Breast epithelium (tissue), 4 donors: ENCODE measurements at regions not wholly inside any gene's neighbourhood (a gene's known extent, or its start where the extent isn't known, plus 50 kb on each side); places are given as distances from the start of the nearest gene placed in this dataset.

Source experiments
- DNase-seq, 2 donors: peaks; one replicate each; pipeline ENCODE4 v3.0.0-alpha.2; 2019; ENCODE audit warnings: low spot score in 2 of 2
- H3K27ac ChIP-seq, 2 donors: fragments of 200-600 bp; sonication (generic) in 1 of 2; one replicate each; pipeline ENCODE4 v1.5.1; 2016 to 2019; ENCODE audit warnings: mild to moderate bottlenecking in 1 of 2
- H3K27me3 ChIP-seq, 2 donors: fragments of 200-600 bp; sonication (generic) in 1 of 2; one replicate each; pipeline versions ENCODE4 v1.5.1 to v1.6.0; 2017 to 2019; ENCODE audit warnings: control low read depth in 1 of 2, mild to moderate bottlenecking in 1 of 2
- H3K36me3 ChIP-seq: fragments of 200-600 bp; one replicate; pipeline ENCODE4 v1.5.1; 2019
- H3K4me1 ChIP-seq, 2 donors: fragments of 200-600 bp; sonication (generic); one replicate each; pipeline ENCODE4 v1.5.1; 2016 to 2019; ENCODE audit warnings: control low read depth in 1 of 2
- H3K4me3 ChIP-seq, 3 donors: fragments of 200-600 bp; sonication (generic); 1 replicate in 2 of 3; 2 replicates in 1 of 3; pipeline ENCODE4 v1.5.1; 2016 to 2019; ENCODE audit warnings: mild to moderate bottlenecking in 3 of 3, moderate library complexity in 2 of 3
- H3K9me3 ChIP-seq, 2 donors: fragments of 200-600 bp; sonication (generic) in 1 of 2; one replicate each; pipeline ENCODE4 v1.5.1; 2016 to 2019; ENCODE audit warnings: control low read depth in 1 of 2
- CTCF ChIP-seq, 3 donors: fragments of 450-650 bp; IDR thresholded peaks; one replicate each; pipeline ENCODE4 v1.5.1; 2016 to 2017; ENCODE audit warnings: antibody characterized with exemption in 3 of 3, mild to moderate bottlenecking in 3 of 3, moderate library complexity in 3 of 3
- POLR2A ChIP-seq: fragments of 450-650 bp; IDR thresholded peaks from one replicate; pipeline ENCODE4 v1.6.1; 2016; ENCODE audit warnings: antibody characterized with exemption, mild to moderate bottlenecking, moderate library complexity
- POLR2AphosphoS5 ChIP-seq, 3 donors: sonication (generic); formaldehyde crosslinking; IDR thresholded peaks; one replicate each; pipeline ENCODE4 v1.6.1; 2017; ENCODE audit warnings: antibody characterized with exemption in 3 of 3
- intact Hi-C: fragments of 100-400 bp; cut with DNase I; formaldehyde crosslinking; loops from one replicate; pipeline ENCODE4 v1.15.1; 2023; ENCODE audit warnings: low total_unique reads

- no peak for DNase-seq
- Histone ChIP-seq H3K36me3 (no peaks in the 10 kb centered on the region), H3K4me1 (no peaks in the 10 kb centered on the region), H3K4me3 (no peak overlapping the region), H3K27ac (no peak overlapping the region), H3K27me3 (no peaks in the 10 kb centered on the region), H3K9me3 (peaks cover 0 to 18% of the 10 kb centered on the region in 2 donors)
- intact Hi-C loops: no loop called here
- TF ChIP-seq POLR2A (no peak), POLR2AphosphoS5 (IDR thresholded peaks at IDR 0.05) (no peak), CTCF (IDR thresholded peaks at IDR 0.05) (no peak)
These were observed 86.7 kb upstream of the RBMS3 start for GRCh38 chr3:29194139-29194538.

- intact Hi-C loops: no loop called here
These were observed 85.8 kb upstream of the RBMS3 start for GRCh38 chr3:29195056-29195455.

GRCh38 chr3:29201604-29202003 is 79.3 kb upstream of the RBMS3 start:
- Histone ChIP-seq H3K9me3 (no peaks in the 10 kb centered on the region), H3K27me3 (no peaks in the 10 kb centered on the region), H3K36me3 (no peaks in the 10 kb centered on the region), H3K4me3 (no peak overlapping the region), H3K4me1 (no peaks in the 10 kb centered on the region), H3K27ac (no peak overlapping the region)
- TF ChIP-seq CTCF (IDR thresholded peaks at IDR 0.05): no peak
- TF ChIP-seq POLR2A: no peak
- TF ChIP-seq POLR2AphosphoS5 (IDR thresholded peaks at IDR 0.05): no peak
- no peak for DNase-seq
- intact Hi-C loops: no loop called here

More at GRCh38 chr3:29195056-29195455, 85.8 kb upstream of the RBMS3 start:
- no peaks in the 10 kb centered on the region for H3K27me3 ChIP-seq
- TF ChIP-seq POLR2A: no peak
- no peak for TF ChIP-seq POLR2AphosphoS5 (IDR thresholded peaks at IDR 0.05)
- TF ChIP-seq CTCF (IDR thresholded peaks at IDR 0.05): no peak
- H3K36me3 ChIP-seq: no peaks in the 10 kb centered on the region
- no peaks in the 10 kb centered on the region for H3K4me1 ChIP-seq
- peaks cover 0 to 18% of the 10 kb centered on the region in 2 donors for H3K9me3 ChIP-seq
- DNase-seq: no peak
- H3K27ac ChIP-seq: no peak overlapping the region
- no peak overlapping the region for H3K4me3 ChIP-seq

- no peaks in the 10 kb centered on the region for H3K4me1 ChIP-seq
- DNase-seq: no peak
- H3K36me3 ChIP-seq: no peaks in the 10 kb centered on the region
- no peaks in the 10 kb centered on the region for H3K27me3 ChIP-seq
- H3K9me3 ChIP-seq: no peaks in the 10 kb centered on the region
- intact Hi-C loops: no loop called here
- TF ChIP-seq CTCF (IDR thresholded peaks at IDR 0.05) (no peak), POLR2A (no peak), POLR2AphosphoS5 (IDR thresholded peaks at IDR 0.05) (no peak)
- H3K4me3 ChIP-seq: no peak overlapping the region
- H3K27ac ChIP-seq: no peak overlapping the region
These were observed 78.5 kb upstream of the RBMS3 start for GRCh38 chr3:29202378-29202777.

- H3K36me3 ChIP-seq: no peaks in the 10 kb centered on the region
- DNase-seq: no peak
- H3K27me3 ChIP-seq: no peaks in the 10 kb centered on the region
- intact Hi-C loops: no loop called here
- TF ChIP-seq CTCF (IDR thresholded peaks at IDR 0.05) (no peak), POLR2A (no peak), POLR2AphosphoS5 (IDR thresholded peaks at IDR 0.05) (no peak)
- H3K9me3 ChIP-seq: no peaks in the 10 kb centered on the region
- no peak overlapping the region for H3K4me3 ChIP-seq
- H3K4me1 ChIP-seq: no peaks in the 10 kb centered on the region
- no peak overlapping the region for H3K27ac ChIP-seq
These were observed 77.0 kb upstream of the RBMS3 start for GRCh38 chr3:29203851-29204250.
